ENCODE measurements at regions not wholly inside any gene's neighbourhood (a gene's known extent, or its start where the extent isn't known, plus 50 kb on each side); places are given as distances from the start of the nearest gene placed in this dataset.

DNA sequence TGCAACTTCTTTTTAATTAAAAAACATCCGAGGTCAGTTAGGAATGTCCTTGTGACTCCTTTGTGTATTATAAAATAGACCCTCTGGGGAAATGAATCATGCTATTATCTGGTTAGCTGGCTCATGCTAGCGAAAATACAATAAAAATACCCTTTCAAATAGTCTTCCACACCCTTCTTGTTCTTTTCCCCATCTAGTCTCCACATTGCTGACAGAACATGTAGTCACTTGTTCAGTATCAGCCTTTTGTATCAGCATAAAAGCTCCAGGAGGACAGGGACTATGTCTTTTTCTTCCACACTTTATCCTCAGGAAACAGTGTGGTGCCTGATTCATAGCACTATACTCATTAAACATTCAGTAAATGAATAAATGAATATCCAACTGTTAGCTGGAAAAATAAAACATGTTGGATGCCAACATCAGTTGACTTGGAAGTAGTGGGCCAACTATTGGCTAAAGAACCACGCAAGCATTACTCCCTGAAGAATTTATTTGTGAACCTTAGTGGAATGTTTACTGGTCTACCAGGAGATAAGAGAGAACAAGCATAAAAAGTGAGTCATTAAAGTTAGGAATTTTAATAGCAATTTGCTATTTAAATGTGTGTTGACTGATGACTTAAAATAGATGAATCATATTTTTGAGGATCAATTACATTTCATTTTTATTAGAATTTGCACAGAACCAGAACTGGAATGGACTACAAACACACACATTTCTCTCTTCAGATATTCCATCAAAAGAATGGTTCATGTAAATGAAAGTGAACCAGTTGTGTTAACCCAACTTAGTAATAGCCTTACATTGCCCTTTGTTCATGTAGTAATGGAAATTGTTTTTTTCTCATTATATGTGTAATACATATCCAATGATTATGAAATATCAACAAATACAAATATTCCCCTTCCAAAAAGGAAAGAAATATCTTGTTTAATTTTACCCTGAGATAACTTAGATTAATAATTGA, 129.6 kb downstream of the DKK1 start:
- Mint-ChIP-seq H3K27me3 (ENCODE audit: unreplicated experiment) (no peaks in the 10 kb centered on the region), H3K4me1 (ENCODE audit: low read depth, unreplicated experiment) (no peaks in the 10 kb centered on the region), H3K9me3 (ENCODE audit: unreplicated experiment) (no peaks in the 10 kb centered on the region), H3K36me3 (ENCODE audit: unreplicated experiment) (no peaks in the 10 kb centered on the region), H3K27ac (ENCODE audit: unreplicated experiment) (no peak overlapping the region), H3K4me3 (ENCODE audit: unreplicated experiment) (no peak overlapping the region)
- DNase-seq: no peak
- TF ChIP-seq, protein P1, sequence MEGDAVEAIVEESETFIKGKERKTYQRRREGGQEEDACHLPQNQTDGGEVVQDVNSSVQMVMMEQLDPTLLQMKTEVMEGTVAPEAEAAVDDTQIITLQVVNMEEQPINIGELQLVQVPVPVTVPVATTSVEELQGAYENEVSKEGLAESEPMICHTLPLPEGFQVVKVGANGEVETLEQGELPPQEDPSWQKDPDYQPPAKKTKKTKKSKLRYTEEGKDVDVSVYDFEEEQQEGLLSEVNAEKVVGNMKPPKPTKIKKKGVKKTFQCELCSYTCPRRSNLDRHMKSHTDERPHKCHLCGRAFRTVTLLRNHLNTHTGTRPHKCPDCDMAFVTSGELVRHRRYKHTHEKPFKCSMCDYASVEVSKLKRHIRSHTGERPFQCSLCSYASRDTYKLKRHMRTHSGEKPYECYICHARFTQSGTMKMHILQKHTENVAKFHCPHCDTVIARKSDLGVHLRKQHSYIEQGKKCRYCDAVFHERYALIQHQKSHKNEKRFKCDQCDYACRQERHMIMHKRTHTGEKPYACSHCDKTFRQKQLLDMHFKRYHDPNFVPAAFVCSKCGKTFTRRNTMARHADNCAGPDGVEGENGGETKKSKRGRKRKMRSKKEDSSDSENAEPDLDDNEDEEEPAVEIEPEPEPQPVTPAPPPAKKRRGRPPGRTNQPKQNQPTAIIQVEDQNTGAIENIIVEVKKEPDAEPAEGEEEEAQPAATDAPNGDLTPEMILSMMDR (IDR thresholded peaks at IDR 0.05; ENCODE audit: partially characterized antibody, unreplicated experiment): no peak

- Mint-ChIP-seq H3K27me3 (ENCODE audit: unreplicated experiment) (no peaks in the 10 kb centered on the region), H3K4me3 (ENCODE audit: unreplicated experiment) (no peak overlapping the region), H3K27ac (ENCODE audit: unreplicated experiment) (no peak overlapping the region), H3K36me3 (ENCODE audit: unreplicated experiment) (no peaks in the 10 kb centered on the region), H3K4me1 (ENCODE audit: low read depth, unreplicated experiment) (no peaks in the 10 kb centered on the region), H3K9me3 (ENCODE audit: unreplicated experiment) (no peaks in the 10 kb centered on the region)
- TF ChIP-seq, protein P1 (IDR thresholded peaks at IDR 0.05; ENCODE audit: partially characterized antibody, unreplicated experiment): no peak
- no peak for DNase-seq
Measured at GRCh38 chr10:52446391-52446790, 132.3 kb downstream of the DKK1 start.

DNA sequence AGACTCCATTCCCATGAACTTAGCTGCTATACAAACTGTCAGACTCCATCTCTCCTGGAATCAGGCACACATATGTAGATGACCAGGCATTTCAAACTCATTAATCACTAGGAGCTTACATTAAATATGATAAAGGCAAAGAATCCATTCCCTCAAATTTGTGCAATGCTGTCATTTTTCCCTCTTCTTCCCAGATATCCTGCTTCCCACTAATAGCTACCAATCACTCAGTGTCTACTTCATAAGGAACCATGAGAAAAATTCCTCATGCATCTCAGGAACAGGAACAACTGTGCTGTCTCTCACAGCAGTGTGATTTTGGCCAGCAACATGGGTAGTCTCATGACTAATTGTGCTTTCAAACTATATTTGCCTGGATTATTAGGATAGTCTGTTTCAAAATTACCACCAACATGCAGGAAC, 133.9 kb downstream of the DKK1 start:
- no peaks in the 10 kb centered on the region for H3K9me3 Mint-ChIP-seq (ENCODE audit: unreplicated experiment)
- TF ChIP-seq, protein P1 (IDR thresholded peaks at IDR 0.05; ENCODE audit: partially characterized antibody, unreplicated experiment): no peak
- no peak for DNase-seq
- H3K36me3 Mint-ChIP-seq (ENCODE audit: unreplicated experiment): no peaks in the 10 kb centered on the region
- H3K27ac Mint-ChIP-seq (ENCODE audit: unreplicated experiment): no peak overlapping the region
- H3K4me3 Mint-ChIP-seq (ENCODE audit: unreplicated experiment): no peak overlapping the region
- H3K4me1 Mint-ChIP-seq (ENCODE audit: low read depth, unreplicated experiment): no peaks in the 10 kb centered on the region
- H3K27me3 Mint-ChIP-seq (ENCODE audit: unreplicated experiment): no peaks in the 10 kb centered on the region

DNA sequence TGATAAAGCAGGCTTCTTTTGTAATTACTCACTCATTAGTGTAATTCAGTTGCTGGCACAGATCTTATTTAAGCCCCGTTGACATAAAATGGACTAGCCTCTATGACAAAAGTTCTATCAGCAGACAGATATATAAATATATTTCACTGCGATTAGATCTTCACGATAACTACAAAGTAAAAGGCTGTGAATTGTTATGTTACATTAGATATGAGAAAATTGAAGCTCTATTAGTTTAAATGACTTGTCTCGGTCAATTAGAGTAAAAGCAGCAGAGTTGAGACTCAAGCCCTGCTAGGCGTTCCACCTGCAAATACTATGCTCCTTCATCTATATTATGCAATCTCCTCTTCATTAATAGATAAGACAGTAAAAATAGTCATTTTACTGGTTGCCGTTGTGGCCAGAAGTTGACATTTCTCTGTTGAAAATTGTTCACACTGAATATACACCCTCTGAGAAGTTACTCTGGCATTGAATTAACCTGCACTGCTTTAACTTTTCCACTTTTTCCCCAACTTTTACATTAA, 136.7 kb downstream of the DKK1 start:
- Mint-ChIP-seq H3K4me1 (ENCODE audit: low read depth, unreplicated experiment) (no peaks in the 10 kb centered on the region), H3K27me3 (ENCODE audit: unreplicated experiment) (no peaks in the 10 kb centered on the region), H3K36me3 (ENCODE audit: unreplicated experiment) (no peaks in the 10 kb centered on the region), H3K4me3 (ENCODE audit: unreplicated experiment) (no peak overlapping the region), H3K27ac (ENCODE audit: unreplicated experiment) (no peak overlapping the region), H3K9me3 (ENCODE audit: unreplicated experiment) (no peaks in the 10 kb centered on the region)
- DNase-seq: no peak
- TF ChIP-seq, protein P1 (IDR thresholded peaks at IDR 0.05; ENCODE audit: partially characterized antibody, unreplicated experiment): no peak

DNA sequence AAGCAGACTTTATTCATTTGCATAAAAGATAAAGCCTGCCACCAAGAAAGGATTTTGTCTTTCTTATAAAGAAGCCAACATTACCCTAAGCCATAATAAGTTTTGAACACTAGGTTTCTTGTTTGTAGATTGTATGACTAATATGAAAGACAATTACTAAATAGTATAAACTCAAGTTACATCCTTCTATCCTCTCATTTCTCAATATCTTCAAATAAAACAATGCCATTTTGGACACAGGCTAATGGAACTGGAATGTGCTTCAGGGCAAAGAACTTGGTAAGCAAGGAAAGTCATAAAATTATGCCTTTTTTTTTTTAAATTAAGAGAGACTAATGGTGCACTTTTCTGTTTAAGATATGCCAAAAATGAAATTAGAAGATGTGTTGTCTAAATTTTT, 137.7 kb downstream of the DKK1 start:
- Mint-ChIP-seq H3K27me3 (ENCODE audit: unreplicated experiment) (no peaks in the 10 kb centered on the region), H3K4me1 (ENCODE audit: low read depth, unreplicated experiment) (no peaks in the 10 kb centered on the region), H3K4me3 (ENCODE audit: unreplicated experiment) (no peak overlapping the region), H3K9me3 (ENCODE audit: unreplicated experiment) (no peaks in the 10 kb centered on the region), H3K27ac (ENCODE audit: unreplicated experiment) (no peak overlapping the region), H3K36me3 (ENCODE audit: unreplicated experiment) (no peaks in the 10 kb centered on the region)
- TF ChIP-seq, protein P1 (IDR thresholded peaks at IDR 0.05; ENCODE audit: partially characterized antibody, unreplicated experiment): no peak
- DNase-seq: no peak
